HEK293T (cell line): ENCODE measurements at regions not wholly inside any gene's neighbourhood (a gene's known extent, or its start where the extent isn't known, plus 50 kb on each side); places are given as distances from the start of the nearest gene placed in this dataset.

Source experiments
- CTCF ChIA-PET: fragments of 350-600 bp; formaldehyde crosslinking; extraction: SDS; loops from one replicate; lab custom pipeline; 2021; ENCODE audit warnings: antibody characterized with exemption, inconsistent platforms; lab: Yijun Ruan, JAX
- POLR2A ChIA-PET: fragments of 350-600 bp; formaldehyde crosslinking; extraction: SDS; loops from one replicate; lab custom pipeline; 2020; ENCODE audit warnings: antibody characterized with exemption, inconsistent platforms; lab: Yijun Ruan, JAX
- DNase-seq: peaks from one replicate; pipeline ENCODE4 v3.0.0; 2012; ENCODE audit warnings: mixed read lengths; ENCODE audit errors: extremely low spot score
- ARNT ChIP-seq: fragments of 450-650 bp; IDR thresholded peaks from 2 replicates; pipeline ENCODE4 v1.6.1; 2017; ENCODE audit warnings: mild to moderate bottlenecking
- BHLHE40 ChIP-seq: fragments of 450-650 bp; IDR thresholded peaks from 2 replicates; pipeline ENCODE4 v1.6.1; 2016; ENCODE audit warnings: mild to moderate bottlenecking, moderate library complexity, borderline replicate concordance
- CTBP1 ChIP-seq: fragments of 450-650 bp; IDR thresholded peaks from 2 replicates; pipeline ENCODE4 v1.6.1; 2016; ENCODE audit warnings: borderline replicate concordance
- ELF4 ChIP-seq: fragments of 450-650 bp; IDR thresholded peaks from 2 replicates; pipeline ENCODE4 v1.6.1; 2017; ENCODE audit warnings: antibody characterized with exemption
- FOXA1 ChIP-seq: fragments of 450-650 bp; IDR thresholded peaks from 2 replicates; pipeline ENCODE4 v1.6.1; 2016; ENCODE audit warnings: mild to moderate bottlenecking
- FOXK2 ChIP-seq: fragments of 450-650 bp; IDR thresholded peaks from 2 replicates; pipeline ENCODE4 v1.6.1; 2016; ENCODE audit warnings: mild to moderate bottlenecking
- FOXM1 ChIP-seq: fragments of 450-650 bp; IDR thresholded peaks from 2 replicates; pipeline ENCODE4 v1.6.1; 2017; ENCODE audit warnings: mild to moderate bottlenecking, borderline replicate concordance
- HDGF ChIP-seq: fragments of 450-650 bp; IDR thresholded peaks from 2 replicates; pipeline ENCODE4 v1.6.1; 2017; ENCODE audit warnings: antibody characterized with exemption, borderline replicate concordance
- L3MBTL2 ChIP-seq: fragments of 450-650 bp; conservative IDR thresholded peaks from 2 replicates; pipeline ENCODE4 v1.6.1; 2016; ENCODE audit warnings: mild to moderate bottlenecking
- LEF1 ChIP-seq: fragments of 450-650 bp; IDR thresholded peaks from 2 replicates; pipeline ENCODE4 v1.6.1; 2017; ENCODE audit warnings: mild to moderate bottlenecking, borderline replicate concordance
- NFRKB ChIP-seq: fragments of 450-650 bp; IDR thresholded peaks from 2 replicates; pipeline ENCODE4 v1.6.1; 2016; ENCODE audit warnings: mild to moderate bottlenecking, moderate library complexity
- PKNOX1 ChIP-seq: fragments of 450-650 bp; IDR thresholded peaks from 2 replicates; pipeline ENCODE4 v1.6.1; 2016
- SP1 ChIP-seq: fragments of 450-650 bp; IDR thresholded peaks from 2 replicates; pipeline ENCODE4 v1.6.1; 2017
- SUZ12 ChIP-seq: fragments of 450-650 bp; IDR thresholded peaks from 2 replicates; pipeline ENCODE4 v1.6.1; 2016; ENCODE audit warnings: mild to moderate bottlenecking
- TARDBP ChIP-seq: fragments of 450-650 bp; IDR thresholded peaks from 2 replicates; pipeline ENCODE4 v1.6.1; 2016
- ZNF384 ChIP-seq: fragments of 450-650 bp; IDR thresholded peaks from 2 replicates; pipeline ENCODE4 v1.6.1; 2016

GRCh38 chr5:166270712-166271111, 2020.7 kb upstream of the WWC1 start:
- DNase-seq: no peak
- TF ChIP-seq FOXA1: no peak
- TF ChIP-seq LEF1: no peak
- no peak for TF ChIP-seq NFRKB
- TF ChIP-seq TARDBP: no peak
- TF ChIP-seq HDGF: no peak
- no peak for TF ChIP-seq BHLHE40
- TF ChIP-seq L3MBTL2: no peak
- no peak for TF ChIP-seq CTBP1
- no peak for TF ChIP-seq PKNOX1
- no peak for TF ChIP-seq FOXK2
- no peak for TF ChIP-seq ZNF384
- TF ChIP-seq FOXM1: no peak
- TF ChIP-seq ARNT: no peak
- no peak for TF ChIP-seq SP1
- TF ChIP-seq ELF4: no peak
- no peak for TF ChIP-seq SUZ12
- ChIA-PET CTCF (no interaction called here), POLR2A (no interaction called here)

DNA sequence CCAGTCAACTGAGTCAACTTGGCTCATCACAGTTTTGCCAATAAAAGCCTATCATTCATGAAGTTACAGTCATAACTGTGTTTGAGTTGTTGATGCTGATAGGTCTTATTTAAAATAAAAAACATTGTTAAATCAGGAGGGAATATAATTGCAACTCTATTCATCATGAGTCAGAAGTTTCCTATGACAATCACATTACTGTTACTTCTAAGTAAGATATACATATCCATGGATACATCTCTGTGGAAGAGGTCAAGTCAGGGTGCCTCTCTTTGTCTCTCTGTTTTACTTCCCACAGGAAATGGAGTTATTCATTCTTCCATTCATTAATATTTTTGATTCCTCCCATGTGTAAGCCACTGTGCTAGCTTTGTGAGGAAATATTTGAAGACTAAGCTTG, 2015.4 kb upstream of the WWC1 start:
- POLR2A ChIA-PET: no interaction called here
- no peak for TF ChIP-seq NFRKB
- TF ChIP-seq SP1: no peak
- no peak for TF ChIP-seq SUZ12
- TF ChIP-seq ARNT: no peak
- TF ChIP-seq FOXM1: no peak
- TF ChIP-seq LEF1: no peak
- TF ChIP-seq HDGF: no peak
- no peak for TF ChIP-seq CTBP1
- no peak for TF ChIP-seq FOXK2
- TF ChIP-seq TARDBP: no peak
- no peak for TF ChIP-seq FOXA1
- no peak for TF ChIP-seq PKNOX1
- no peak for TF ChIP-seq ELF4
- no peak for TF ChIP-seq L3MBTL2
- no peak for TF ChIP-seq ZNF384
- no peak for DNase-seq
- CTCF ChIA-PET: no interaction called here

- TF ChIP-seq SUZ12: no peak
- TF ChIP-seq NFRKB: no peak
- TF ChIP-seq LEF1: no peak
- TF ChIP-seq PKNOX1: no peak
- no peak for TF ChIP-seq CTBP1
- no peak for TF ChIP-seq ELF4
- no peak for TF ChIP-seq HDGF
- no peak for TF ChIP-seq ARNT
- no peak for TF ChIP-seq FOXM1
- TF ChIP-seq TARDBP: no peak
- TF ChIP-seq BHLHE40: no peak
- TF ChIP-seq L3MBTL2: no peak
- TF ChIP-seq SP1: no peak
- no peak for TF ChIP-seq ZNF384
- ChIA-PET CTCF (no interaction called here), POLR2A (no interaction called here)
- DNase-seq: no peak
These were observed 2011.6 kb upstream of the WWC1 start for GRCh38 chr5:166279828-166280227.

GRCh38 chr5:166281433-166281832, 2010.0 kb upstream of the WWC1 start:
- no peak for DNase-seq
- TF ChIP-seq FOXM1 (no peak), CTBP1 (no peak), SP1 (no peak), ELF4 (no peak)
- POLR2A ChIA-PET: no interaction called here
- CTCF ChIA-PET: no interaction called here

DNA sequence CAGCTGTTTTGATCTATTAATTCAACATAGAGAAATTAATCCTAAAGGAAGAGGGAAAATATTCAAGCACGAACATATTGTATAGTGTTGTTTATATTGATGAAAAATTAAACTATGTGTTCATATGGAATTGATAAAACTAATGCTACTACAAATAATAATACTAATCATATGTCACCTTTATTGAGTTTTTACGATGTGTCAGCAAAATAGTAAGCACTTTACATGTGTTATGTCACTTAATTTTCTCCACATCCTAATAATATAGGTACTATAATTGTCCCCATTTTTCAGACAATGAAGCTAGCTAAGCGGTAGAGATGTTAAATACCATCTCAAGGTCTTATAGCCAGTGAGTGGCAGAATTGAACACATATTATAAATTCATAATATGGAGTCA, 2008.5 kb upstream of the WWC1 start:
- no peak for DNase-seq
- no peak for TF ChIP-seq TARDBP
- no peak for TF ChIP-seq BHLHE40
- no peak for TF ChIP-seq PKNOX1
- no peak for TF ChIP-seq HDGF
- POLR2A ChIA-PET: no interaction called here
- CTCF ChIA-PET: no interaction called here

GRCh38 chr5:166285361-166285760, 2006.1 kb upstream of the WWC1 start:
- no peak for DNase-seq
- ChIA-PET CTCF (no interaction called here), POLR2A (no interaction called here)
- no peak for TF ChIP-seq SUZ12
- no peak for TF ChIP-seq PKNOX1
- no peak for TF ChIP-seq HDGF
- TF ChIP-seq ELF4: no peak
- no peak for TF ChIP-seq FOXM1
- TF ChIP-seq L3MBTL2: no peak
- TF ChIP-seq CTBP1: no peak
- no peak for TF ChIP-seq BHLHE40
- TF ChIP-seq TARDBP: no peak
- no peak for TF ChIP-seq LEF1
- no peak for TF ChIP-seq SP1
- no peak for TF ChIP-seq FOXA1
- no peak for TF ChIP-seq ARNT
- TF ChIP-seq ZNF384: no peak
